Natural killer cell (primary cell): ENCODE measurements at regions not wholly inside any gene's neighbourhood (a gene's known extent, or its start where the extent isn't known, plus 50 kb on each side); places are given as distances from the start of the nearest gene placed in this dataset.

Source experiments
- ATAC-seq, 3 donors: fragments of 150-1000 bp in 2 of 3; fragments of 200-7000 bp in 1 of 3; cut with Tn5 transposase; 1 replicate in 1 of 3; 2 replicates in 2 of 3; pipeline ENCODE4 v1.10.0; 2021; ENCODE audit warnings: mild to moderate bottlenecking in 2 of 3, moderate library complexity in 2 of 3
- DNase-seq, 2 donors: peaks; one replicate each; pipeline versions ENCODE4 v3.0.0 to v3.0.0-alpha.2; 2013 to 2021; ENCODE audit warnings: mixed read lengths in 1 of 2
- H3K27ac ChIP-seq: one replicate; pipeline ENCODE4 v1.5.1; 2013; ENCODE audit warnings: mild to moderate bottlenecking, low read length
- H3K27me3 ChIP-seq: one replicate; pipeline ENCODE4 v1.6.1; 2013; ENCODE audit warnings: low read length; ENCODE audit not compliant: control insufficient read depth, insufficient read depth
- H3K36me3 ChIP-seq: one replicate; pipeline ENCODE4 v1.6.1; 2013; ENCODE audit warnings: low read length; ENCODE audit not compliant: control insufficient read depth, insufficient read depth
- H3K4me1 ChIP-seq: one replicate; pipeline ENCODE4 v1.6.1; 2013; ENCODE audit warnings: low read length; ENCODE audit not compliant: control insufficient read depth, insufficient read depth
- H3K4me3 ChIP-seq: one replicate; pipeline ENCODE4 v1.5.1; 2013; ENCODE audit warnings: low read length
- H3K9me3 ChIP-seq: one replicate; pipeline ENCODE4 v1.6.1; 2013; ENCODE audit warnings: low read length; ENCODE audit not compliant: control insufficient read depth, insufficient read depth
- H3K27ac Mint-ChIP-seq, 2 donors: one replicate each; pipeline ENCODE4 v1.8.0; 2022; ENCODE audit warnings: mild to moderate bottlenecking in 2 of 2, mixed read lengths in 2 of 2, moderate library complexity in 1 of 2
- H3K27me3 Mint-ChIP-seq, 2 donors: one replicate each; pipeline ENCODE4 v1.8.0; 2022; ENCODE audit warnings: low read depth in 2 of 2, mixed read lengths in 2 of 2
- H3K36me3 Mint-ChIP-seq: one replicate; pipeline ENCODE4 v1.8.0; 2022; ENCODE audit warnings: mixed read lengths
- H3K4me1 Mint-ChIP-seq, 2 donors: one replicate each; pipeline ENCODE4 v1.8.0; 2022; ENCODE audit warnings: mixed read lengths in 2 of 2
- H3K4me3 Mint-ChIP-seq: one replicate; pipeline ENCODE4 v1.8.0; 2022; ENCODE audit warnings: mild to moderate bottlenecking, moderate library complexity, mixed read lengths
- H3K9me3 Mint-ChIP-seq, 2 donors: one replicate each; pipeline ENCODE4 v1.8.0; 2022; ENCODE audit warnings: mixed read lengths in 2 of 2
- WGBS: methylation state at CpG from one replicate; pipeline ENCODE4 v1.1.7; 2013; ENCODE audit warnings: missing lambda C conversion rate; ENCODE audit not compliant: insufficient coverage; 5-methylcytosine and 5-hydroxymethylcytosine counted together
- intact Hi-C: fragments of 100-400 bp; cut with micrococcal nuclease; formaldehyde crosslinking; loops from one replicate; pipeline ENCODE4 v1.14.2; 2022
- TF ChIP-seq, protein P1 (sequence below): fragments of 200-600 bp; IDR thresholded peaks from one replicate; pipeline ENCODE4 v1.8.0; 2022; ENCODE audit warnings: antibody characterized with exemption

GRCh38 chr12:89947437-89948270, 239.0 kb upstream of the ATP2B1 start:
- no peak overlapping the region for H3K27ac ChIP-seq
- H3K4me3 ChIP-seq: no peak overlapping the region
- H3K9me3 Mint-ChIP-seq: no peaks in the 10 kb centered on the region
- DNase-seq: peak in 1 of 2 donors; percentile 43
- no peaks in the 10 kb centered on the region for H3K36me3 Mint-ChIP-seq
- TF ChIP-seq, protein P1, sequence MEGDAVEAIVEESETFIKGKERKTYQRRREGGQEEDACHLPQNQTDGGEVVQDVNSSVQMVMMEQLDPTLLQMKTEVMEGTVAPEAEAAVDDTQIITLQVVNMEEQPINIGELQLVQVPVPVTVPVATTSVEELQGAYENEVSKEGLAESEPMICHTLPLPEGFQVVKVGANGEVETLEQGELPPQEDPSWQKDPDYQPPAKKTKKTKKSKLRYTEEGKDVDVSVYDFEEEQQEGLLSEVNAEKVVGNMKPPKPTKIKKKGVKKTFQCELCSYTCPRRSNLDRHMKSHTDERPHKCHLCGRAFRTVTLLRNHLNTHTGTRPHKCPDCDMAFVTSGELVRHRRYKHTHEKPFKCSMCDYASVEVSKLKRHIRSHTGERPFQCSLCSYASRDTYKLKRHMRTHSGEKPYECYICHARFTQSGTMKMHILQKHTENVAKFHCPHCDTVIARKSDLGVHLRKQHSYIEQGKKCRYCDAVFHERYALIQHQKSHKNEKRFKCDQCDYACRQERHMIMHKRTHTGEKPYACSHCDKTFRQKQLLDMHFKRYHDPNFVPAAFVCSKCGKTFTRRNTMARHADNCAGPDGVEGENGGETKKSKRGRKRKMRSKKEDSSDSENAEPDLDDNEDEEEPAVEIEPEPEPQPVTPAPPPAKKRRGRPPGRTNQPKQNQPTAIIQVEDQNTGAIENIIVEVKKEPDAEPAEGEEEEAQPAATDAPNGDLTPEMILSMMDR: no peak
- no peaks in the 10 kb centered on the region for H3K9me3 ChIP-seq
- WGBS: 74% methylated on average over 2 of the region's 5 CpGs
- H3K27me3 Mint-ChIP-seq: no peaks in the 10 kb centered on the region
- no peaks in the 10 kb centered on the region for H3K27me3 ChIP-seq
- ATAC-seq: no peak
- H3K4me1 ChIP-seq: peaks cover 11% of the 10 kb centered on the region
- intact Hi-C loops: no loop called here
- H3K36me3 ChIP-seq: no peaks in the 10 kb centered on the region
- peaks cover 27 to 30% of the 10 kb centered on the region in 2 donors for H3K4me1 Mint-ChIP-seq
- no peak overlapping the region for H3K4me3 Mint-ChIP-seq
- H3K27ac Mint-ChIP-seq: peak overlapping the region; percentile 75 to 89

GRCh38 chr12:89946518-89947135, 238.0 kb upstream of the ATP2B1 start:
- Histone ChIP-seq H3K4me1 (peaks cover 13% of the 10 kb centered on the region), H3K27ac (no peak overlapping the region), H3K36me3 (no peaks in the 10 kb centered on the region), H3K4me3 (no peak overlapping the region), H3K9me3 (no peaks in the 10 kb centered on the region), H3K27me3 (no peaks in the 10 kb centered on the region)
- TF ChIP-seq, protein P1: no peak
- Mint-ChIP-seq H3K27ac (peak overlapping the region; percentile 75 to 89), H3K4me3 (no peak overlapping the region), H3K36me3 (no peaks in the 10 kb centered on the region), H3K27me3 (no peaks in the 10 kb centered on the region), H3K4me1 (peaks cover 29 to 33% of the 10 kb centered on the region in 2 donors), H3K9me3 (no peaks in the 10 kb centered on the region)
- intact Hi-C loops: no loop called here
- no peak for DNase-seq
- WGBS: 85% methylated on average over 6 of the region's 6 CpGs
- no peak for ATAC-seq

GRCh38 chr12:89945123-89945522, 236.5 kb upstream of the ATP2B1 start:
- Histone ChIP-seq H3K36me3 (no peaks in the 10 kb centered on the region), H3K9me3 (no peaks in the 10 kb centered on the region), H3K27ac (no peak overlapping the region), H3K4me3 (no peak overlapping the region), H3K4me1 (peaks cover 6% of the 10 kb centered on the region), H3K27me3 (no peaks in the 10 kb centered on the region)
- no peaks in the 10 kb centered on the region for H3K9me3 Mint-ChIP-seq
- H3K4me3 Mint-ChIP-seq: no peak overlapping the region
- peaks cover 18 to 20% of the 10 kb centered on the region in 2 donors for H3K4me1 Mint-ChIP-seq
- intact Hi-C loops: no loop called here
- H3K36me3 Mint-ChIP-seq: no peaks in the 10 kb centered on the region
- ATAC-seq: no peak
- TF ChIP-seq, protein P1: no peak
- DNase-seq: no peak
- H3K27me3 Mint-ChIP-seq: no peaks in the 10 kb centered on the region
- H3K27ac Mint-ChIP-seq: no peak overlapping the region
